ENCODE measurements at regions not wholly inside any gene's neighbourhood (a gene's known extent, or its start where the extent isn't known, plus 50 kb on each side); places are given as distances from the start of the nearest gene placed in this dataset.

DNA sequence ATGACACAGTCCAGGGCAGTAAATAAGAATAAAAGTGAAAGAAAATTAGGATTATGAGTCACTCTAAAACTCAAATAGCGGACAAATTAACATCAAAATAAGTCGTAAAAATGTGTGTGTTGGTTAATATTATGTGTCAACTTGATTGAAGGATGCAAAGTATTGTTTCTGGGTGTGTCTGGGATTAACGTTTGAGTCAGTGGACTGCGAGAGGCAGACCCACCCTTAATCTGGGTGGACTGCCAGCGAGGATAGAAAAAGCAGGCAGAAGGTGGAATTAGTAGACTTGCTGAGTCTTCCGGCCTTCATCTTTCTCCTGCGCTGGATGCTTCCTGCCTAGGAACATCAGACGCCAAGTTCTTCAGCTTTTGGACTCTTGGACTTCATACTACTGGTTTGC lies 324.3 kb upstream of the PCDH10 start:
- no peak for DNase-seq (ENCODE audit: low spot score)
- no TSS peak for BruUV-seq (replicated peaks)
- TF ChIP-seq EZH2 (IDR thresholded peaks at IDR 0.05; ENCODE audit: borderline replicate concordance, low read depth, low read length, poor library complexity, severe bottlenecking), result no peak
- TF ChIP-seq, protein P1, sequence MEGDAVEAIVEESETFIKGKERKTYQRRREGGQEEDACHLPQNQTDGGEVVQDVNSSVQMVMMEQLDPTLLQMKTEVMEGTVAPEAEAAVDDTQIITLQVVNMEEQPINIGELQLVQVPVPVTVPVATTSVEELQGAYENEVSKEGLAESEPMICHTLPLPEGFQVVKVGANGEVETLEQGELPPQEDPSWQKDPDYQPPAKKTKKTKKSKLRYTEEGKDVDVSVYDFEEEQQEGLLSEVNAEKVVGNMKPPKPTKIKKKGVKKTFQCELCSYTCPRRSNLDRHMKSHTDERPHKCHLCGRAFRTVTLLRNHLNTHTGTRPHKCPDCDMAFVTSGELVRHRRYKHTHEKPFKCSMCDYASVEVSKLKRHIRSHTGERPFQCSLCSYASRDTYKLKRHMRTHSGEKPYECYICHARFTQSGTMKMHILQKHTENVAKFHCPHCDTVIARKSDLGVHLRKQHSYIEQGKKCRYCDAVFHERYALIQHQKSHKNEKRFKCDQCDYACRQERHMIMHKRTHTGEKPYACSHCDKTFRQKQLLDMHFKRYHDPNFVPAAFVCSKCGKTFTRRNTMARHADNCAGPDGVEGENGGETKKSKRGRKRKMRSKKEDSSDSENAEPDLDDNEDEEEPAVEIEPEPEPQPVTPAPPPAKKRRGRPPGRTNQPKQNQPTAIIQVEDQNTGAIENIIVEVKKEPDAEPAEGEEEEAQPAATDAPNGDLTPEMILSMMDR (conservative IDR thresholded peaks at IDR 0.05; ENCODE audit: low read depth, low read length), result no peak
- CTCF ChIA-PET, result no interaction called here
- Histone ChIP-seq H3K36me3 (ENCODE audit: insufficient read depth, low read length, poor library complexity, severe bottlenecking) (no peaks in the 10 kb centered on the region), H3K4me1 (ENCODE audit: insufficient read depth, low read length, poor library complexity, severe bottlenecking) (no peaks in the 10 kb centered on the region), H3K4me3 (ENCODE audit: low read depth, low read length, poor library complexity, severe bottlenecking) (no peak overlapping the region), H3K27me3 (replicated peaks; ENCODE audit: insufficient read depth, low read depth, low read length, poor library complexity) (no peaks in the 10 kb centered on the region), H3K9me3 (ENCODE audit: low read depth, low read length, poor library complexity, severe bottlenecking) (no peaks in the 10 kb centered on the region), H3K27ac (ENCODE audit: low read depth, low read length, poor library complexity, severe bottlenecking) (no peak overlapping the region)
- POLR2A ChIA-PET (ENCODE audit: low non-redundant PET), result no interaction called here
- intact Hi-C loops (cut with micrococcal nuclease; ENCODE audit: unreplicated experiment), result no loop called here

DNA sequence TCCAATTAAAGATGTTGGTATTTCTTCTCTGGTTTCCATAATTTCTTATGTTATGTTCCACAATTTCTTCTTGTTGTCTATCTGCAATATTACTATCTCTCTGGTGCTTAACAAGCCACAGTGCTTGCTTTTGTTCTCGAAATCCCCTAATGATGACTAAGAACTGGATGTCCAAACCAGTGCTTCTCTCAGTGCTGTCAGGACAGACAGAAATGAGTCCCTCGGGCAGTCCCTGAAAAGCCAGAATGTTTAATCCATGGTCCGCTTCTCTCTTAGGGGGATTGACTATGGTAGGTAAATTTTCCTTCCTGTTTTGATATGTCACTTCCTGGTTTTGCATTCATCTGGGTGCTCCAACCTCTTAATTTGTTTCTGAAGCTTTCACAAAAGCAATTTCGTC lies 321.6 kb upstream of the PCDH10 start:
- intact Hi-C loops (cut with micrococcal nuclease; ENCODE audit: unreplicated experiment), result no loop called here
- CTCF ChIA-PET, result no interaction called here

DNA sequence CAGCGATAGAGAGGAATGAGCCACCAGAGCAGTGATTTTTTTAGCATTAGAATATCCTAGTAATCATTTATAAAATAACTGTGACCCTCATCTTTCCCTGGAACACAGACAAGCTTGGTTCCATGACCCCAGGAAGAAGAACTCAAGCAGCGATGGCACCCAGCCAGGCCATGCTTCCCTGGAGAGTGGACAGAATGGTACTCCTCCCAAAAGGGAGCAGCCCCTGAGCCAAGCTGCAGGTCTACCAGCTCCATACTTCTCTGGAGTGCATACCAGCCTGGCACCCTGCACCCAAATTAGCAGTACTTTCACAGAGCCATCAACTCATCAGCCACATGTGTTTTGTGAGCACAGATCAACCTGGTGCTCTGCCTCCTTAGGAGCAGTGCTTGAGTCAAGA lies 310.9 kb upstream of the PCDH10 start:
- Histone ChIP-seq H3K36me3 (ENCODE audit: insufficient read depth, low read length, poor library complexity, severe bottlenecking) (no peaks in the 10 kb centered on the region), H3K27me3 (replicated peaks; ENCODE audit: insufficient read depth, low read depth, low read length, poor library complexity) (no peaks in the 10 kb centered on the region), H3K4me3 (ENCODE audit: low read depth, low read length, poor library complexity, severe bottlenecking) (no peak overlapping the region), H3K27ac (ENCODE audit: low read depth, low read length, poor library complexity, severe bottlenecking) (no peak overlapping the region), H3K9me3 (ENCODE audit: low read depth, low read length, poor library complexity, severe bottlenecking) (peaks cover 9% of the 10 kb centered on the region), H3K4me1 (ENCODE audit: insufficient read depth, low read length, poor library complexity, severe bottlenecking) (no peaks in the 10 kb centered on the region)
- POLR2A ChIA-PET (ENCODE audit: low non-redundant PET), result no interaction called here
- no peak for DNase-seq (ENCODE audit: low spot score)
- BruUV-seq (replicated peaks), result no TSS peak
- intact Hi-C loops (cut with micrococcal nuclease; ENCODE audit: unreplicated experiment), result no loop called here
- CTCF ChIA-PET, result no interaction called here
- TF ChIP-seq, protein P1 (conservative IDR thresholded peaks at IDR 0.05; ENCODE audit: low read depth, low read length), result no peak
- no peak for TF ChIP-seq EZH2 (IDR thresholded peaks at IDR 0.05; ENCODE audit: borderline replicate concordance, low read depth, low read length, poor library complexity, severe bottlenecking)

More for the DNA sequence above, 321.6 kb upstream of the PCDH10 start:
- Histone ChIP-seq H3K4me1 (ENCODE audit: insufficient read depth, low read length, poor library complexity, severe bottlenecking) (no peaks in the 10 kb centered on the region), H3K36me3 (ENCODE audit: insufficient read depth, low read length, poor library complexity, severe bottlenecking) (no peaks in the 10 kb centered on the region), H3K4me3 (ENCODE audit: low read depth, low read length, poor library complexity, severe bottlenecking) (no peak overlapping the region), H3K27me3 (replicated peaks; ENCODE audit: insufficient read depth, low read depth, low read length, poor library complexity) (no peaks in the 10 kb centered on the region), H3K9me3 (ENCODE audit: low read depth, low read length, poor library complexity, severe bottlenecking) (no peaks in the 10 kb centered on the region), H3K27ac (ENCODE audit: low read depth, low read length, poor library complexity, severe bottlenecking) (no peak overlapping the region)
- no TSS peak for BruUV-seq (replicated peaks)
- POLR2A ChIA-PET (ENCODE audit: low non-redundant PET), result no interaction called here
- DNase-seq (ENCODE audit: low spot score), result peak; percentile 16
- TF ChIP-seq EZH2 (IDR thresholded peaks at IDR 0.05; ENCODE audit: borderline replicate concordance, low read depth, low read length, poor library complexity, severe bottlenecking), result no peak
- TF ChIP-seq, protein P1 (conservative IDR thresholded peaks at IDR 0.05; ENCODE audit: low read depth, low read length), result no peak
